T-cell (primary cell): ENCODE measurements at regions not wholly inside any gene's neighbourhood (a gene's known extent, or its start where the extent isn't known, plus 50 kb on each side); places are given as distances from the start of the nearest gene placed in this dataset.

Source experiments
- ATAC-seq, 4 experiments: fragments of 200-7000 bp in 3 of 4; fragments of 150-1000 bp in 1 of 4; cut with Tn5 transposase; replicated peaks in 1 of 4; 1 replicate in 3 of 4; 2 replicates in 1 of 4; pipeline ENCODE4 v1.10.0; 2021; ENCODE audit warnings: moderate library complexity in 3 of 4, mild to moderate bottlenecking in 2 of 4, moderate number of reproducible peaks in 1 of 4
- CTCF ChIA-PET, 2 donors: fragments of 300-600 bp; sonication (Branson Sonifier 250); formaldehyde crosslinking; loops; one replicate each; lab custom pipeline; 2022; ENCODE audit warnings: antibody characterized with exemption in 2 of 2; lab: Charles Lee
- POLR2A ChIA-PET, 2 donors: fragments of 300-600 bp; sonication (Branson Sonifier 250); formaldehyde crosslinking; loops; one replicate each; lab custom pipeline; 2022; ENCODE audit warnings: antibody characterized with exemption in 2 of 2; lab: Charles Lee
- DNase-seq, 35 experiments: peaks; one replicate each; pipeline versions ENCODE4 v3.0.0 to v3.0.0-alpha.2; 2013 to 2023
- H3K27ac ChIP-seq: one replicate; pipeline ENCODE4 v1.5.1; 2013; ENCODE audit warnings: low read length
- H3K27me3 ChIP-seq, 2 experiments: replicated peaks in 1 of 2; 1 replicate in 1 of 2; 2 replicates in 1 of 2; pipeline versions ENCODE4 v1.6.1 to v1.7.0; 2013; ENCODE audit warnings: low read length in 1 of 2, mixed read lengths in 1 of 2; ENCODE audit not compliant: control insufficient read depth in 2 of 2, insufficient read depth in 2 of 2; ENCODE audit errors: extremely low read depth in 1 of 2
- H3K36me3 ChIP-seq, 2 donors: 1 replicate in 1 of 2; 2 replicates in 1 of 2; pipeline versions ENCODE4 v1.6.1 to v1.7.0; 2013; ENCODE audit warnings: low read length in 1 of 2; ENCODE audit not compliant: control insufficient read depth in 2 of 2, insufficient read depth in 1 of 2; ENCODE audit errors: extremely low read depth in 1 of 2
- H3K4me1 ChIP-seq, 2 experiments: 1 replicate in 1 of 2; 2 replicates in 1 of 2; pipeline versions ENCODE4 v1.6.1 to v1.7.0; 2013; ENCODE audit warnings: low read length in 2 of 2, mixed read lengths in 1 of 2; ENCODE audit not compliant: insufficient read depth in 2 of 2, control insufficient read depth in 1 of 2; ENCODE audit errors: extremely low read depth in 1 of 2
- H3K4me3 ChIP-seq, 2 donors: 1 replicate in 1 of 2; 2 replicates in 1 of 2; pipeline versions ENCODE4 v1.5.1 to v1.7.0; 2013; ENCODE audit warnings: mild to moderate bottlenecking in 2 of 2, low read length in 1 of 2, moderate library complexity in 1 of 2; ENCODE audit not compliant: control insufficient read depth in 1 of 2; ENCODE audit errors: extremely low read depth in 1 of 2
- H3K9me3 ChIP-seq: 2 replicates; pipeline ENCODE4 v1.7.0; 2013
- H3K27ac Mint-ChIP-seq, 2 donors: one replicate each; pipeline ENCODE4 v1.8.0; 2020 to 2021; ENCODE audit warnings: mild to moderate bottlenecking in 2 of 2, mixed read lengths in 2 of 2
- H3K27me3 Mint-ChIP-seq, 2 donors: one replicate each; pipeline ENCODE4 v1.8.0; 2021 to 2022; ENCODE audit warnings: mixed read lengths in 2 of 2
- H3K36me3 Mint-ChIP-seq: one replicate; pipeline ENCODE4 v1.8.0; 2021; ENCODE audit warnings: mixed read lengths
- H3K4me1 Mint-ChIP-seq, 3 donors: one replicate each; pipeline ENCODE4 v1.8.0; 2020 to 2022; ENCODE audit warnings: mixed read lengths in 3 of 3, mild to moderate bottlenecking in 1 of 3
- H3K4me3 Mint-ChIP-seq, 3 donors: one replicate each; pipeline ENCODE4 v1.8.0; 2020 to 2022; ENCODE audit warnings: mild to moderate bottlenecking in 3 of 3, mixed read lengths in 3 of 3, moderate library complexity in 3 of 3
- H3K9me3 Mint-ChIP-seq, 3 donors: one replicate each; pipeline ENCODE4 v1.8.0; 2020 to 2022; ENCODE audit warnings: mixed read lengths in 3 of 3
- WGBS: methylation state at CpG from one replicate; pipeline ENCODE4 v1.1.5; 2013; ENCODE audit warnings: missing lambda C conversion rate; ENCODE audit not compliant: insufficient coverage; 5-methylcytosine and 5-hydroxymethylcytosine counted together

- POLR2A ChIA-PET, result no interaction called here
- Histone ChIP-seq H3K4me1 (no peaks in the 10 kb centered on the region), H3K27me3 (peaks cover 0 to 4% of the 10 kb centered on the region in 2 experiments), H3K36me3 (no peaks in the 10 kb centered on the region), H3K9me3 (no peaks in the 10 kb centered on the region), H3K27ac (no peak overlapping the region), H3K4me3 (no peak overlapping the region)
- Mint-ChIP-seq H3K4me3 (no peak overlapping the region), H3K27ac (no peak overlapping the region), H3K4me1 (no peaks in the 10 kb centered on the region), H3K36me3 (no peaks in the 10 kb centered on the region), H3K27me3 (no peaks in the 10 kb centered on the region), H3K9me3 (no peaks in the 10 kb centered on the region)
- CTCF ChIA-PET, result no interaction called here
- no peak for DNase-seq
- WGBS, result 65% methylated on average over 6 of the region's 8 CpGs
- no peak for ATAC-seq
Measured at GRCh38 chr2:15718103-15718943, 126.7 kb downstream of the DDX1 start.

- WGBS, result 53% methylated on average over 2 of the region's 6 CpGs
- Mint-ChIP-seq H3K9me3 (no peaks in the 10 kb centered on the region), H3K4me1 (no peaks in the 10 kb centered on the region), H3K36me3 (no peaks in the 10 kb centered on the region), H3K27me3 (no peaks in the 10 kb centered on the region), H3K4me3 (no peak overlapping the region), H3K27ac (no peak overlapping the region)
- ATAC-seq (no peak), DNase-seq (no peak)
- Histone ChIP-seq H3K27me3 (peaks cover 0 to 3% of the 10 kb centered on the region in 2 experiments), H3K9me3 (no peaks in the 10 kb centered on the region), H3K4me3 (no peak overlapping the region), H3K4me1 (no peaks in the 10 kb centered on the region), H3K27ac (no peak overlapping the region), H3K36me3 (no peaks in the 10 kb centered on the region)
- ChIA-PET CTCF (no interaction called here), POLR2A (no interaction called here)
Measured at GRCh38 chr2:15718944-15719323, 127.3 kb downstream of the DDX1 start.

GRCh38 chr2:15719566-15720313 lies 128.1 kb downstream of the DDX1 start:
- ChIA-PET POLR2A (no interaction called here), CTCF (no interaction called here)
- ATAC-seq, result no peak
- Mint-ChIP-seq H3K36me3 (no peaks in the 10 kb centered on the region), H3K9me3 (no peaks in the 10 kb centered on the region), H3K27me3 (peaks cover 3 to 4% of the 10 kb centered on the region in 2 donors), H3K27ac (no peak overlapping the region), H3K4me1 (no peaks in the 10 kb centered on the region), H3K4me3 (no peak overlapping the region)
- Histone ChIP-seq H3K27ac (no peak overlapping the region), H3K4me1 (no peaks in the 10 kb centered on the region), H3K27me3 (no peaks in the 10 kb centered on the region), H3K9me3 (no peaks in the 10 kb centered on the region), H3K36me3 (no peaks in the 10 kb centered on the region), H3K4me3 (no peak overlapping the region)
- DNase-seq, result no peak
- 63% methylated on average over 7 of the region's 8 CpGs for WGBS

- 100% methylated on average over 1 of the region's 9 CpGs for WGBS
- H3K27ac Mint-ChIP-seq, result no peak overlapping the region
- no peaks in the 10 kb centered on the region for H3K9me3 Mint-ChIP-seq
- H3K4me3 Mint-ChIP-seq, result no peak overlapping the region
- no peaks in the 10 kb centered on the region for H3K36me3 Mint-ChIP-seq
- DNase-seq (no peak), ATAC-seq (no peak)
- Histone ChIP-seq H3K27me3 (no peaks in the 10 kb centered on the region), H3K9me3 (no peaks in the 10 kb centered on the region), H3K36me3 (no peaks in the 10 kb centered on the region), H3K4me1 (no peaks in the 10 kb centered on the region), H3K4me3 (no peak overlapping the region), H3K27ac (no peak overlapping the region)
- no peaks in the 10 kb centered on the region for H3K4me1 Mint-ChIP-seq
- H3K27me3 Mint-ChIP-seq, result peaks cover 3 to 4% of the 10 kb centered on the region in 2 donors
- POLR2A ChIA-PET, result no interaction called here
- CTCF ChIA-PET, result no interaction called here
Measured at GRCh38 chr2:15720561-15721307, 129.1 kb downstream of the DDX1 start.

GRCh38 chr2:15721411-15722067 lies 129.9 kb downstream of the DDX1 start:
- no peaks in the 10 kb centered on the region for H3K4me1 Mint-ChIP-seq

GRCh38 chr2:15722980-15723379 lies 131.3 kb downstream of the DDX1 start:
- 33% methylated on average over 1 of the region's 3 CpGs for WGBS
- peaks cover 8% of the 10 kb centered on the region in 2 donors for H3K27me3 Mint-ChIP-seq

More at GRCh38 chr2:15721411-15722067, 129.9 kb downstream of the DDX1 start:
- Mint-ChIP-seq H3K4me3 (no peak overlapping the region), H3K27me3 (peaks cover 4 to 6% of the 10 kb centered on the region in 2 donors), H3K9me3 (no peaks in the 10 kb centered on the region), H3K27ac (no peak overlapping the region), H3K36me3 (no peaks in the 10 kb centered on the region)
- 83% methylated on average over 3 of the region's 10 CpGs for WGBS
- ATAC-seq (no peak), DNase-seq (no peak)
- no peak overlapping the region for H3K4me3 ChIP-seq
- ChIA-PET CTCF (no interaction called here), POLR2A (no interaction called here)
- H3K9me3 ChIP-seq, result no peaks in the 10 kb centered on the region
- no peak overlapping the region for H3K27ac ChIP-seq
- peaks cover 0 to 4% of the 10 kb centered on the region in 2 experiments for H3K27me3 ChIP-seq
- no peaks in the 10 kb centered on the region for H3K36me3 ChIP-seq
- H3K4me1 ChIP-seq, result no peaks in the 10 kb centered on the region

More at GRCh38 chr2:15722980-15723379, 131.3 kb downstream of the DDX1 start:
- ATAC-seq, result no peak
- Histone ChIP-seq H3K27ac (no peak overlapping the region), H3K4me3 (no peak overlapping the region), H3K4me1 (no peaks in the 10 kb centered on the region), H3K27me3 (peaks cover 0 to 4% of the 10 kb centered on the region in 2 experiments), H3K36me3 (no peaks in the 10 kb centered on the region), H3K9me3 (no peaks in the 10 kb centered on the region)
- no peaks in the 10 kb centered on the region for H3K4me1 Mint-ChIP-seq
- CTCF ChIA-PET, result no interaction called here
- H3K4me3 Mint-ChIP-seq, result no peak overlapping the region
- H3K36me3 Mint-ChIP-seq, result no peaks in the 10 kb centered on the region
- POLR2A ChIA-PET, result no interaction called here
- no peak overlapping the region for H3K27ac Mint-ChIP-seq
- no peak for DNase-seq
- H3K9me3 Mint-ChIP-seq, result no peaks in the 10 kb centered on the region
